HepG2 (cell line): ENCODE measurements at regions not wholly inside any gene's neighbourhood (a gene's known extent, or its start where the extent isn't known, plus 50 kb on each side); places are given as distances from the start of the nearest gene placed in this dataset.
A peak's percentile ranks its signal among the peaks of the same experiment; 100 is the strongest.

Source experiments
- BRCA1 ChIP-seq: sonication (generic); formaldehyde crosslinking; IDR thresholded peaks from 2 replicates; pipeline ENCODE4 v1.4.0; 2020; ENCODE audit warnings: missing genetic modification reagents
- CBFB ChIP-seq: sonication (generic); formaldehyde crosslinking; IDR thresholded peaks from 2 replicates; pipeline ENCODE4 v1.4.0; 2020; ENCODE audit warnings: missing genetic modification reagents
- DNMT3B ChIP-seq: conservative IDR thresholded peaks from 2 replicates; pipeline ENCODE4 v1.6.1; 2016; ENCODE audit warnings: missing biosample characterization, control low read depth
- ELF4 ChIP-seq: sonication (generic); formaldehyde crosslinking; IDR thresholded peaks from 2 replicates; pipeline ENCODE4 v1.5.0; 2020; ENCODE audit warnings: missing genetic modification reagents, mild to moderate bottlenecking, moderate library complexity, borderline replicate concordance
- GPN1 ChIP-seq: sonication (generic); formaldehyde crosslinking; IDR thresholded peaks from 2 replicates; pipeline ENCODE4 v1.5.1; 2020; ENCODE audit warnings: missing genetic modification reagents, borderline replicate concordance
- HIVEP1 ChIP-seq: sonication (generic); formaldehyde crosslinking; IDR thresholded peaks from 2 replicates; pipeline ENCODE4 v1.4.0; 2020; ENCODE audit warnings: mild to moderate bottlenecking, missing genetic modification reagents
- HOXA9 ChIP-seq: sonication (generic); formaldehyde crosslinking; IDR thresholded peaks from 2 replicates; pipeline ENCODE4 v1.8.1; 2022; ENCODE audit warnings: missing genetic modification reagents, mild to moderate bottlenecking, moderate library complexity, borderline replicate concordance
- KDM5B ChIP-seq: sonication (generic); formaldehyde crosslinking; IDR thresholded peaks from 2 replicates; pipeline ENCODE4 v1.4.0; 2020; ENCODE audit warnings: missing genetic modification reagents, mild to moderate bottlenecking, borderline replicate concordance
- MYC ChIP-seq: sonication (generic); formaldehyde crosslinking; IDR thresholded peaks from 2 replicates; pipeline ENCODE4 v1.9.0; 2021; ENCODE audit warnings: missing genetic modification reagents, borderline replicate concordance
- NKX3-1 ChIP-seq: sonication (generic); formaldehyde crosslinking; IDR thresholded peaks from 2 replicates; pipeline ENCODE4 v1.5.0; 2020; ENCODE audit warnings: missing genetic modification reagents
- NR3C1 ChIP-seq: sonication (generic); formaldehyde crosslinking; IDR thresholded peaks from 2 replicates; pipeline ENCODE4 v1.4.0; 2020; ENCODE audit warnings: missing genetic modification reagents
- PAF1 ChIP-seq: IDR thresholded peaks from 2 replicates; pipeline ENCODE4 v1.6.1; 2016; ENCODE audit warnings: missing genetic modification reagents, missing compliant biosample characterization
- PAWR ChIP-seq: sonication (generic); formaldehyde crosslinking; IDR thresholded peaks from 2 replicates; pipeline ENCODE4 v1.4.0; 2020; ENCODE audit warnings: missing genetic modification reagents, mild to moderate bottlenecking, borderline replicate concordance
- POLR2A ChIP-seq, 2 experiments: IDR thresholded peaks; 2 replicates each; pipeline ENCODE4 v1.6.1; 2011; ENCODE audit warnings: low read depth in 2 of 2, low read length in 2 of 2, mild to moderate bottlenecking in 1 of 2, moderate library complexity in 1 of 2; ENCODE audit not compliant: insufficient read depth in 1 of 2
- POLR2G ChIP-seq: fragments of 200-400 bp; formaldehyde crosslinking; IDR thresholded peaks from 2 replicates; pipeline ENCODE4 v1.6.1; 2018; ENCODE audit warnings: mild to moderate bottlenecking, low read depth, low read length, moderate library complexity
- SCMH1 ChIP-seq: sonication (generic); formaldehyde crosslinking; IDR thresholded peaks from 2 replicates; pipeline ENCODE4 v1.9.0; 2021; ENCODE audit warnings: missing genetic modification reagents, mild to moderate bottlenecking, borderline replicate concordance
- STAG1 ChIP-seq: sonication (generic); formaldehyde crosslinking; IDR thresholded peaks from 2 replicates; pipeline ENCODE4 v1.4.0; 2020; ENCODE audit warnings: missing genetic modification reagents
- YY1 ChIP-seq: IDR thresholded peaks from 2 replicates; pipeline ENCODE4 v1.6.1; 2011; ENCODE audit warnings: low read length, low read depth, moderate library complexity, mild to moderate bottlenecking; ENCODE audit not compliant: insufficient read depth, insufficient replicate concordance
- ZMYM4 ChIP-seq: sonication (generic); formaldehyde crosslinking; IDR thresholded peaks from 2 replicates; pipeline ENCODE4 v1.8.1; 2023; ENCODE audit warnings: mild to moderate bottlenecking, missing genetic modification reagents
- ZNF230 ChIP-seq: sonication (generic); formaldehyde crosslinking; IDR thresholded peaks from 2 replicates; pipeline ENCODE4 v1.4.0; 2020; ENCODE audit warnings: mild to moderate bottlenecking, missing genetic modification reagents
- ZNF264 ChIP-seq: sonication (generic); formaldehyde crosslinking; IDR thresholded peaks from 2 replicates; pipeline ENCODE4 v1.4.0; 2020; ENCODE audit warnings: missing genetic modification reagents
- ZNF44 ChIP-seq: sonication (generic); formaldehyde crosslinking; IDR thresholded peaks from 2 replicates; pipeline ENCODE4 v1.5.1; 2020; ENCODE audit warnings: mild to moderate bottlenecking, missing genetic modification reagents
- ZNF660 ChIP-seq: sonication (generic); formaldehyde crosslinking; IDR thresholded peaks from 2 replicates; pipeline ENCODE4 v1.5.1; 2020; ENCODE audit warnings: mild to moderate bottlenecking, low read depth, missing genetic modification reagents, borderline replicate concordance
- ZNF850 ChIP-seq: sonication (generic); formaldehyde crosslinking; conservative IDR thresholded peaks from 2 replicates; pipeline ENCODE4 v1.9.0; 2021; ENCODE audit warnings: mild to moderate bottlenecking, missing genetic modification reagents
- TF ChIP-seq, protein P1 (sequence below): IDR thresholded peaks from 2 replicates; pipeline ENCODE4 v1.6.1; 2018; ENCODE audit warnings: missing genetic modification reagents
- TF ChIP-seq, protein P2 (sequence below): IDR thresholded peaks from 2 replicates; pipeline ENCODE4 v1.6.1; 2012; ENCODE audit warnings: inconsistent platforms
- TF ChIP-seq, protein P3 (sequence below): IDR thresholded peaks from 2 replicates; pipeline ENCODE4 v1.6.1; 2016; ENCODE audit warnings: low read depth
- TF ChIP-seq, protein P4 (sequence below): IDR thresholded peaks from 2 replicates; pipeline ENCODE4 v1.6.1; 2012; ENCODE audit warnings: low read depth, low read length, improper control_type of control experiment

DNA sequence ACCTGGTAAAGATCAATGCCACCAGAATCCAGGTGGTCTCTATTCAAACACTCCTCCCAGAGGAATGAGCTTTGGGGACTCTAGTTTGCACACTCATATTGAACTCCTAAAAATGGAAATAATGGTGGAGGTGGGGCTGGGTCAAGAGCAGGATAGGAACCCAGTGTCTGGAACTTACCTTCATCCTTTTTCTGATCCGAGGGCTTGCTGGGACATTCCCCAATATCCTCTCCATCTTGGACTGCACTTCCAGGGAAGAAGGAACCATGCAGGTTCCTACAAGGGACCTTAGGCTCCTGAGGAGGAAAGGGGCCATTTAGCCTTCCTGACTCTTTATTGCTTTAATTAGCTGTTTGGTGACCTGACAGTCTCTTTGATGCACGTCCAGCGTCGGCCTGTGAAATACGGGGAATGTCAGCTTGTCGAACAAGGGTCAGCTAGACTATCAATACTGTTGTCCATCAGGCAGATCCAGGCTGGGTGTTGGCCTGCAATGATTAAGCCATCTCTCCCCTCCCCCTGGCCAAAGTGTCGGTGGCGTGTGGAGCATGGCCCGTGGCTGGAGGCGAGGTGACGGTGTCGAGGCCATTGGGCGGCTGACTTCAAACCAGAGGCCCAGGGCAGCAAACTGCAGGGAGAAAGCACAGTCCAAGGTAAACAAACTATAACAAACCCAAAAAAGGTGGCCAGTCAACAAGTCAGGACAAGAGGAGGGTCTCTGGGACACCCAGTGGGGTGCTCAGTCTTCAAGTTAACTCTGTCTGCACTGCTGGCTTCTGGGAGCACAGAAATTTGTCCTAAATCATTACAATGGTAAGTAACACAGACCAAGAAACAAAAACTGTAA is 405.2 kb upstream of the TBX3 start (continued):
- TF ChIP-seq, protein P1, sequence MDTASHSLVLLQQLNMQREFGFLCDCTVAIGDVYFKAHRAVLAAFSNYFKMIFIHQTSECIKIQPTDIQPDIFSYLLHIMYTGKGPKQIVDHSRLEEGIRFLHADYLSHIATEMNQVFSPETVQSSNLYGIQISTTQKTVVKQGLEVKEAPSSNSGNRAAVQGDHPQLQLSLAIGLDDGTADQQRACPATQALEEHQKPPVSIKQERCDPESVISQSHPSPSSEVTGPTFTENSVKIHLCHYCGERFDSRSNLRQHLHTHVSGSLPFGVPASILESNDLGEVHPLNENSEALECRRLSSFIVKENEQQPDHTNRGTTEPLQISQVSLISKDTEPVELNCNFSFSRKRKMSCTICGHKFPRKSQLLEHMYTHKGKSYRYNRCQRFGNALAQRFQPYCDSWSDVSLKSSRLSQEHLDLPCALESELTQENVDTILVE (CRISPR knock-in tag) = peak; percentile 55; the same call in 1 of the 2 replicates
- peak; percentile 80; the same call in 1 of the 2 replicates for TF ChIP-seq DNMT3B (CRISPR knock-in tag)
- no peak for TF ChIP-seq ELF4 (CRISPR knock-in tag)
- TF ChIP-seq ZNF230 = peak; percentile 79; the same call in 1 of the 2 replicates
- TF ChIP-seq MYC = peak; percentile 92
- TF ChIP-seq NR3C1 (CRISPR knock-in tag) = no peak
- TF ChIP-seq PAWR (CRISPR knock-in tag) = no peak
- peak; percentile 75; the same call in 1 of the 2 replicates for TF ChIP-seq CBFB
- no peak for TF ChIP-seq SCMH1 (CRISPR knock-in tag)
- TF ChIP-seq, protein P2, sequence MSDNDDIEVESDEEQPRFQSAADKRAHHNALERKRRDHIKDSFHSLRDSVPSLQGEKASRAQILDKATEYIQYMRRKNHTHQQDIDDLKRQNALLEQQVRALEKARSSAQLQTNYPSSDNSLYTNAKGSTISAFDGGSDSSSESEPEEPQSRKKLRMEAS = peak; percentile 94
- TF ChIP-seq STAG1 = peak; percentile 30
- no peak for TF ChIP-seq POLR2G
- TF ChIP-seq POLR2A (IDR thresholded peaks at IDR 0.05; ENCODE audit: insufficient read depth in 1 of 2, low read depth in 2 of 2, low read length in 2 of 2) = peak; percentile 37 to 46; a peak in 2 of 4 replicates
- peak; percentile 82 for TF ChIP-seq ZNF264
- TF ChIP-seq HIVEP1 (CRISPR knock-in tag) = peak; percentile 74; the same call in 1 of the 2 replicates
- TF ChIP-seq KDM5B (CRISPR knock-in tag) = peak; percentile 76; the same call in 1 of the 2 replicates
- no peak for TF ChIP-seq ZNF850 (CRISPR knock-in tag)
- peak; percentile 83; the same call in 1 of the 2 replicates for TF ChIP-seq HOXA9 (CRISPR knock-in tag)
- TF ChIP-seq, protein P3, sequence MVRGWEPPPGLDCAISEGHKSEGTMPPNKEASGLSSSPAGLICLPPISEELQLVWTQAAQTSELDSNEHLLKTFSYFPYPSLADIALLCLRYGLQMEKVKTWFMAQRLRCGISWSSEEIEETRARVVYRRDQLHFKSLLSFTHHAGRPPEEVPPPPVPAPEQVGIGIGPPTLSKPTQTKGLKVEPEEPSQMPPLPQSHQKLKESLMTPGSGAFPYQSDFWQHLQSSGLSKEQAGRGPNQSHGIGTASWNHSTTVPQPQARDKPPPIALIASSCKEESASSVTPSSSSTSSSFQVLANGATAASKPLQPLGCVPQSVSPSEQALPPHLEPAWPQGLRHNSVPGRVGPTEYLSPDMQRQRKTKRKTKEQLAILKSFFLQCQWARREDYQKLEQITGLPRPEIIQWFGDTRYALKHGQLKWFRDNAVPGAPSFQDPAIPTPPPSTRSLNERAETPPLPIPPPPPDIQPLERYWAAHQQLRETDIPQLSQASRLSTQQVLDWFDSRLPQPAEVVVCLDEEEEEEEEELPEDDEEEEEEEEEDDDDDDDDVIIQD (CRISPR knock-in tag) = peak; percentile 86
- TF ChIP-seq PAF1 (CRISPR knock-in tag) = no peak
- TF ChIP-seq GPN1 = no peak
- peak; percentile 89 for TF ChIP-seq BRCA1 (CRISPR knock-in tag)
- peak; percentile 64 for TF ChIP-seq YY1
- no peak; the same call in 1 of the 2 replicates for TF ChIP-seq ZNF44 (CRISPR knock-in tag)
- peak; percentile 83 for TF ChIP-seq NKX3-1 (CRISPR knock-in tag)
- TF ChIP-seq, protein P4, sequence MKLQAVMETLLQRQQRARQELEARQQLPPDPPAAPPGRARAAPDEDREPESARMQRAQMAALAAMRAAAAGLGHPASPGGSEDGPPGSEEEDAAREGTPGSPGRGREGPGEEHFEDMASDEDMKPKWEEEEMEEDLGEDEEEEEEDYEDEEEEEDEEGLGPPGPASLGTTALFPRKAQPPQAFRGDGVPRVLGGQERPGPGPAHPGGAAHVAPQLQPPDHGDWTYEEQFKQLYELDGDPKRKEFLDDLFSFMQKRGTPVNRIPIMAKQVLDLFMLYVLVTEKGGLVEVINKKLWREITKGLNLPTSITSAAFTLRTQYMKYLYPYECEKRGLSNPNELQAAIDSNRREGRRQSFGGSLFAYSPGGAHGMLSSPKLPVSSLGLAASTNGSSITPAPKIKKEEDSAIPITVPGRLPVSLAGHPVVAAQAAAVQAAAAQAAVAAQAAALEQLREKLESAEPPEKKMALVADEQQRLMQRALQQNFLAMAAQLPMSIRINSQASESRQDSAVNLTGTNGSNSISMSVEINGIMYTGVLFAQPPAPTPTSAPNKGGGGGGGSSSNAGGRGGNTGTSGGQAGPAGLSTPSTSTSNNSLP = peak; percentile 90
- peak; percentile 95 for TF ChIP-seq ZMYM4
- no peak for TF ChIP-seq ZNF660
